Activated naive CD4-positive, alpha-beta T cell treated with anti-CD3 and anti-CD28 coated beads, Interleukin-2, amount 50 U/mL, for 72 hours (primary cell): ENCODE measurements at regions not wholly inside any gene's neighbourhood (a gene's known extent, or its start where the extent isn't known, plus 50 kb on each side); places are given as distances from the start of the nearest gene placed in this dataset.

Experiments used
- ATAC-seq, 2 donors: fragments of 150-1000 bp; cut with Tn5 transposase; 2 replicates each; pipeline ENCODE4 v1.10.0; 2021; ENCODE audit warnings: mild to moderate bottlenecking in 2 of 2, moderate library complexity in 2 of 2
- DNase-seq, 2 donors: peaks; one replicate each; pipeline ENCODE4 v3.0.0; 2021 to 2022; ENCODE audit warnings: low spot score in 2 of 2
- H3K27ac Mint-ChIP-seq, 2 donors: one replicate each; pipeline ENCODE4 v1.8.0; 2022; ENCODE audit warnings: mild to moderate bottlenecking in 2 of 2, mixed read lengths in 2 of 2
- H3K36me3 Mint-ChIP-seq, 2 donors: one replicate each; pipeline ENCODE4 v1.8.0; 2022; ENCODE audit warnings: mixed read lengths in 2 of 2
- H3K9me3 Mint-ChIP-seq, 2 donors: one replicate each; pipeline ENCODE4 v1.8.0; 2022; ENCODE audit warnings: mixed read lengths in 2 of 2

- DNase-seq (no peak), ATAC-seq (no peak)
- H3K27ac Mint-ChIP-seq = no peak overlapping the region
- H3K9me3 Mint-ChIP-seq = no peaks in the 10 kb centered on the region
- peaks cover 0 to 6% of the 10 kb centered on the region in 2 donors for H3K36me3 Mint-ChIP-seq
Measured at GRCh38 chr10:4201866-4202825, 417.1 kb upstream of the KLF6 start.

- DNase-seq (no peak), ATAC-seq (no peak)
- peaks cover 0 to 6% of the 10 kb centered on the region in 2 donors for H3K36me3 Mint-ChIP-seq
- H3K9me3 Mint-ChIP-seq = no peaks in the 10 kb centered on the region
- no peak overlapping the region for H3K27ac Mint-ChIP-seq
Measured at GRCh38 chr10:4199196-4199595, 414.2 kb upstream of the KLF6 start.

- H3K36me3 Mint-ChIP-seq = peaks cover 0 to 6% of the 10 kb centered on the region in 2 donors
- ATAC-seq = no peak
- H3K27ac Mint-ChIP-seq = no peak overlapping the region
- no peaks in the 10 kb centered on the region for H3K9me3 Mint-ChIP-seq
- no peak for DNase-seq
Measured at GRCh38 chr10:4198216-4198615, 413.2 kb upstream of the KLF6 start.

GRCh38 chr10:4197676-4198075, 412.7 kb upstream of the KLF6 start:
- H3K9me3 Mint-ChIP-seq = no peaks in the 10 kb centered on the region
- no peak overlapping the region for H3K27ac Mint-ChIP-seq
- H3K36me3 Mint-ChIP-seq = peaks cover 0 to 6% of the 10 kb centered on the region in 2 donors
- DNase-seq (no peak), ATAC-seq (no peak)

- no peak for DNase-seq
- Mint-ChIP-seq H3K36me3 (peaks cover 0 to 5% of the 10 kb centered on the region in 2 donors), H3K27ac (no peak overlapping the region), H3K9me3 (no peaks in the 10 kb centered on the region)
- ATAC-seq = peak in 1 of 2 donors; percentile 46
Measured at GRCh38 chr10:4196771-4197390, 411.9 kb upstream of the KLF6 start.

- Mint-ChIP-seq H3K9me3 (no peaks in the 10 kb centered on the region), H3K27ac (no peak overlapping the region), H3K36me3 (no peaks in the 10 kb centered on the region)
- no peak for ATAC-seq
- DNase-seq = no peak
Measured at GRCh38 chr10:4196183-4196582, 411.2 kb upstream of the KLF6 start.

- H3K9me3 Mint-ChIP-seq = no peaks in the 10 kb centered on the region
- no peak overlapping the region for H3K27ac Mint-ChIP-seq
- no peak for ATAC-seq
- no peak for DNase-seq
- no peaks in the 10 kb centered on the region for H3K36me3 Mint-ChIP-seq
Measured at GRCh38 chr10:4195213-4195612, 410.2 kb upstream of the KLF6 start.

GRCh38 chr10:4194231-4194630, 409.2 kb upstream of the KLF6 start:
- DNase-seq (no peak), ATAC-seq (no peak)
- H3K9me3 Mint-ChIP-seq = no peaks in the 10 kb centered on the region
- H3K27ac Mint-ChIP-seq = no peak overlapping the region
- H3K36me3 Mint-ChIP-seq = no peaks in the 10 kb centered on the region

GRCh38 chr10:4191894-4192293, 406.9 kb upstream of the KLF6 start:
- Mint-ChIP-seq H3K9me3 (no peaks in the 10 kb centered on the region), H3K27ac (no peak overlapping the region), H3K36me3 (no peaks in the 10 kb centered on the region)
- DNase-seq (no peak), ATAC-seq (no peak)

- H3K36me3 Mint-ChIP-seq = no peaks in the 10 kb centered on the region
- H3K27ac Mint-ChIP-seq = no peak overlapping the region
- DNase-seq = no peak
- no peaks in the 10 kb centered on the region for H3K9me3 Mint-ChIP-seq
- no peak for ATAC-seq
Measured at GRCh38 chr10:4191354-4191753, 406.3 kb upstream of the KLF6 start.

- ATAC-seq = no peak
Measured at GRCh38 chr10:4190876-4191275, 405.9 kb upstream of the KLF6 start.

GRCh38 chr10:4189281-4189680, 404.3 kb upstream of the KLF6 start:
- H3K36me3 Mint-ChIP-seq = no peaks in the 10 kb centered on the region

More at GRCh38 chr10:4190876-4191275, 405.9 kb upstream of the KLF6 start:
- DNase-seq = no peak
- H3K27ac Mint-ChIP-seq = no peak overlapping the region
- H3K36me3 Mint-ChIP-seq = no peaks in the 10 kb centered on the region
- no peaks in the 10 kb centered on the region for H3K9me3 Mint-ChIP-seq

GRCh38 chr10:4188406-4188805, 403.4 kb upstream of the KLF6 start:
- DNase-seq (no peak), ATAC-seq (no peak)
- no peak overlapping the region for H3K27ac Mint-ChIP-seq
- H3K36me3 Mint-ChIP-seq = no peaks in the 10 kb centered on the region
- no peaks in the 10 kb centered on the region for H3K9me3 Mint-ChIP-seq

More at GRCh38 chr10:4189281-4189680, 404.3 kb upstream of the KLF6 start:
- DNase-seq (no peak), ATAC-seq (no peak)
- H3K9me3 Mint-ChIP-seq = no peaks in the 10 kb centered on the region
- H3K27ac Mint-ChIP-seq = no peak overlapping the region

GRCh38 chr10:4186849-4187540, 402.0 kb upstream of the KLF6 start:
- DNase-seq (no peak), ATAC-seq (no peak)
- Mint-ChIP-seq H3K36me3 (no peaks in the 10 kb centered on the region), H3K27ac (no peak overlapping the region), H3K9me3 (no peaks in the 10 kb centered on the region)

GRCh38 chr10:4183761-4184261, 398.8 kb upstream of the KLF6 start:
- Mint-ChIP-seq H3K9me3 (no peaks in the 10 kb centered on the region), H3K27ac (no peak overlapping the region), H3K36me3 (no peaks in the 10 kb centered on the region)
- ATAC-seq (no peak), DNase-seq (no peak)

GRCh38 chr10:4181621-4182049, 396.6 kb upstream of the KLF6 start:
- Mint-ChIP-seq H3K27ac (no peak overlapping the region), H3K9me3 (no peaks in the 10 kb centered on the region), H3K36me3 (no peaks in the 10 kb centered on the region)
- no peak for DNase-seq
- ATAC-seq = peak in 1 of 2 donors; percentile 46

- no peaks in the 10 kb centered on the region for H3K36me3 Mint-ChIP-seq
- DNase-seq (no peak), ATAC-seq (no peak)
- no peak overlapping the region for H3K27ac Mint-ChIP-seq
- H3K9me3 Mint-ChIP-seq = no peaks in the 10 kb centered on the region
Measured at GRCh38 chr10:4181081-4181480, 396.1 kb upstream of the KLF6 start.
